H1 (cell line): ENCODE measurements at regions not wholly inside any gene's neighbourhood (a gene's known extent, or its start where the extent isn't known, plus 50 kb on each side); places are given as distances from the start of the nearest gene placed in this dataset.
A peak's percentile ranks its signal among the peaks of the same experiment; 100 is the strongest.

Source experiments
- CTCF ChIA-PET: fragments of 300-600 bp; sonication (Branson Sonifier 250); formaldehyde crosslinking; loops from one replicate; lab custom pipeline; 2021; ENCODE audit not compliant: partially characterized antibody; lab: Charles Lee
- POLR2A ChIA-PET: fragments of 300-600 bp; sonication (Branson Sonifier 250); formaldehyde crosslinking; loops from one replicate; lab custom pipeline; 2021; ENCODE audit warnings: inconsistent platforms; ENCODE audit not compliant: partially characterized antibody; lab: Charles Lee
- DNase-seq, 2 experiments: peaks; one replicate each; pipeline versions ENCODE4 v3.0.0 to v3.0.0-alpha.2; 2010 to 2022; ENCODE audit warnings: low spot score in 2 of 2, low read depth in 1 of 2, mixed read lengths in 1 of 2
- FAIRE-seq: peaks from 2 replicates; lab custom pipeline; 2011; peaks lifted over from hg19 to GRCh38; lab: Jason Lieb, UNC
- H2AFZ ChIP-seq: 2 replicates; pipeline ENCODE4 v1.8.1; 2012; ENCODE audit warnings: low read length, inconsistent platforms
- H2AK5ac ChIP-seq: 2 replicates; pipeline ENCODE4 v1.6.1; 2013; ENCODE audit warnings: low read depth, low read length
- H2BK120ac ChIP-seq: replicated peaks from 2 replicates; pipeline ENCODE3; 2013; ENCODE audit warnings: low read depth, low read length, inconsistent platforms
- H2BK12ac ChIP-seq: 2 replicates; pipeline ENCODE4 v1.6.1; 2013; ENCODE audit warnings: low read depth, low read length
- H2BK15ac ChIP-seq: 2 replicates; pipeline ENCODE4 v1.6.1; 2013; ENCODE audit warnings: low read length
- H2BK20ac ChIP-seq: 2 replicates; pipeline ENCODE4 v1.6.1; 2013; ENCODE audit warnings: low read length
- H2BK5ac ChIP-seq: 2 replicates; pipeline ENCODE4 v1.6.1; 2013; ENCODE audit warnings: low read depth, low read length
- H3K14ac ChIP-seq: 2 replicates; pipeline ENCODE4 v1.6.1; 2013; ENCODE audit warnings: inconsistent platforms; ENCODE audit not compliant: insufficient read length
- H3K18ac ChIP-seq: 2 replicates; pipeline ENCODE4 v1.6.1; 2013; ENCODE audit warnings: low read length; ENCODE audit errors: extremely low read depth
- H3K23ac ChIP-seq: 2 replicates; pipeline ENCODE4 v1.6.1; 2013; ENCODE audit warnings: inconsistent platforms; ENCODE audit not compliant: insufficient read length
- H3K23me2 ChIP-seq: 2 replicates; pipeline ENCODE4 v1.6.1; 2013; ENCODE audit warnings: low read depth, low read length
- H3K27ac ChIP-seq: 2 replicates; pipeline ENCODE4 v1.6.1; 2011; ENCODE audit warnings: low read depth, low read length, inconsistent platforms
- H3K27me3 ChIP-seq, 4 experiments: replicated peaks in 1 of 4; 1 replicate in 1 of 4; 2 replicates in 3 of 4; pipeline versions ENCODE4 v1.6.1 to v1.8.1; 2011 to 2013; ENCODE audit warnings: low read length in 3 of 4, mild to moderate bottlenecking in 3 of 4, inconsistent platforms in 2 of 4, mixed read lengths in 2 of 4, moderate library complexity in 1 of 4; ENCODE audit not compliant: control insufficient read depth in 3 of 4, insufficient read depth in 3 of 4; ENCODE audit errors: extremely low read depth in 1 of 4
- H3K36me3 ChIP-seq, 4 experiments: 2 replicates each; pipeline versions ENCODE4 v1.6.1 to v1.8.1; 2011 to 2013; ENCODE audit warnings: mild to moderate bottlenecking in 4 of 4, low read length in 3 of 4, moderate library complexity in 2 of 4, control low read depth in 1 of 4, inconsistent platforms in 1 of 4; ENCODE audit not compliant: insufficient read depth in 4 of 4, control insufficient read depth in 2 of 4
- H3K4ac ChIP-seq: replicated peaks from 2 replicates; pipeline ENCODE3; 2013; ENCODE audit warnings: low read length, low read depth, mixed read lengths, inconsistent platforms; ENCODE audit not compliant: insufficient read length
- H3K4me1 ChIP-seq, 4 experiments: replicated peaks in 1 of 4; 1 replicate in 1 of 4; 2 replicates in 3 of 4; pipeline versions ENCODE4 v1.6.1 to v1.8.1; 2011 to 2013; ENCODE audit warnings: low read length in 3 of 4, inconsistent platforms in 2 of 4, mixed read lengths in 1 of 4; ENCODE audit not compliant: insufficient read depth in 4 of 4, control insufficient read depth in 3 of 4
- H3K4me2 ChIP-seq, 2 experiments: 2 replicates each; pipeline versions ENCODE4 v1.6.1 to v1.8.1; 2011 to 2013; ENCODE audit warnings: low read depth in 2 of 2, low read length in 2 of 2, control low read depth in 1 of 2, inconsistent platforms in 1 of 2, mild to moderate bottlenecking in 1 of 2; ENCODE audit not compliant: insufficient read depth in 1 of 2
- H3K4me3 ChIP-seq, 4 experiments: fragments of 200-600, 300-600 bp in 1 of 4; sonication (generic), shearing (Covaris generic), sonication (Bioruptor Twin) in 1 of 4; 2 replicates each; pipeline versions ENCODE4 v1.5.1 to v1.8.1; 2011 to 2016; ENCODE audit warnings: low read length in 4 of 4, low read depth in 3 of 4, control low read depth in 2 of 4, inconsistent platforms in 2 of 4, mild to moderate bottlenecking in 2 of 4, mixed read lengths in 1 of 4, moderate library complexity in 1 of 4; ENCODE audit not compliant: insufficient read depth in 2 of 4; ENCODE audit errors: extremely low read depth in 1 of 4
- H3K56ac ChIP-seq: replicated peaks from 2 replicates; pipeline ENCODE3; 2013; ENCODE audit warnings: low read depth, mild to moderate bottlenecking, mixed read lengths, low read length, inconsistent platforms; ENCODE audit not compliant: insufficient read length
- H3K79me1 ChIP-seq: 2 replicates; pipeline ENCODE4 v1.6.1; 2013; ENCODE audit warnings: low read depth, low read length, control low read depth
- H3K79me2 ChIP-seq, 2 experiments: 2 replicates each; pipeline versions ENCODE4 v1.6.1 to v1.8.1; 2012 to 2013; ENCODE audit warnings: low read length in 2 of 2, mild to moderate bottlenecking in 2 of 2, inconsistent platforms in 1 of 2; ENCODE audit not compliant: insufficient read depth in 2 of 2, control insufficient read depth in 1 of 2
- H3K9ac ChIP-seq, 4 experiments: replicated peaks in 1 of 4; 1 replicate in 1 of 4; 2 replicates in 3 of 4; pipeline versions ENCODE4 v1.6.1 to v1.8.1; 2011 to 2013; ENCODE audit warnings: low read depth in 3 of 4, low read length in 3 of 4, control low read depth in 2 of 4, mild to moderate bottlenecking in 2 of 4, moderate library complexity in 2 of 4, inconsistent platforms in 1 of 4; ENCODE audit errors: extremely low read depth in 1 of 4
- H3K9me3 ChIP-seq, 2 experiments: 2 replicates each; pipeline versions ENCODE4 v1.6.1 to v1.8.1; 2012 to 2013; ENCODE audit warnings: mild to moderate bottlenecking in 2 of 2, moderate library complexity in 2 of 2, control low read depth in 1 of 2, inconsistent platforms in 1 of 2, low read depth in 1 of 2, low read length in 1 of 2, mixed read lengths in 1 of 2; ENCODE audit not compliant: insufficient read depth in 2 of 2
- H4K20me1 ChIP-seq, 2 experiments: replicated peaks in 1 of 2; 2 replicates each; pipeline versions ENCODE3 to v1.8.1; 2011 to 2013; ENCODE audit warnings: inconsistent platforms in 2 of 2, low read length in 2 of 2, mild to moderate bottlenecking in 1 of 2; ENCODE audit not compliant: insufficient read depth in 2 of 2, control insufficient read depth in 1 of 2
- H4K5ac ChIP-seq: 2 replicates; pipeline ENCODE4 v1.6.1; 2013; ENCODE audit warnings: low read length, low read depth, mixed read lengths, inconsistent platforms; ENCODE audit not compliant: insufficient read length
- H4K8ac ChIP-seq: 2 replicates; pipeline ENCODE4 v1.8.0; 2013; ENCODE audit warnings: mild to moderate bottlenecking, moderate library complexity, low read length, inconsistent platforms; ENCODE audit not compliant: insufficient read depth; ENCODE audit errors: extremely low read depth
- H4K91ac ChIP-seq: replicated peaks from 2 replicates; pipeline ENCODE3; 2013; ENCODE audit warnings: low read length, mixed read lengths, inconsistent platforms; ENCODE audit not compliant: insufficient read length
- CREB1 ChIP-seq: IDR thresholded peaks from 2 replicates; pipeline ENCODE4 v1.6.1; 2012; ENCODE audit warnings: inconsistent platforms
- E2F6 ChIP-seq: IDR thresholded peaks from 2 replicates; pipeline ENCODE4 v1.6.1; 2012; ENCODE audit warnings: inconsistent platforms
- MAX ChIP-seq: IDR thresholded peaks from 2 replicates; pipeline ENCODE4 v1.6.1; 2012; ENCODE audit warnings: inconsistent platforms
- POLR2A ChIP-seq, 2 experiments: IDR thresholded peaks; 1 replicate in 1 of 2; 2 replicates in 1 of 2; pipeline ENCODE4 v1.6.1; 2011; ENCODE audit warnings: low read depth in 2 of 2, low read length in 2 of 2, mild to moderate bottlenecking in 2 of 2; ENCODE audit errors: control extremely low read depth in 1 of 2
- RXRA ChIP-seq: IDR thresholded peaks from 2 replicates; pipeline ENCODE4 v1.6.1; 2011; ENCODE audit warnings: low read depth, mild to moderate bottlenecking, low read length, moderate library complexity; ENCODE audit not compliant: insufficient read depth
- SIX5 ChIP-seq: IDR thresholded peaks from 2 replicates; pipeline ENCODE4 v1.6.1; 2011; ENCODE audit warnings: mild to moderate bottlenecking, low read depth, low read length
- TEAD4 ChIP-seq: IDR thresholded peaks from 2 replicates; pipeline ENCODE4 v1.6.1; 2012; ENCODE audit warnings: low read depth, low read length, inconsistent platforms, mixed read lengths
- WGBS, 2 experiments: shearing (Covaris generic) in 1 of 2; methylation state at CpG; one replicate each; pipeline versions ENCODE4 v1.1.6 to v1.1.7; 2013 to 2015; ENCODE audit warnings: low lambda C conversion rate in 2 of 2, mixed read lengths in 2 of 2, inconsistent platforms in 1 of 2, low coverage in 1 of 2, missing lambda C conversion rate in 1 of 2; ENCODE audit not compliant: insufficient replicate concordance in 2 of 2, insufficient coverage in 1 of 2, insufficient read length in 1 of 2; ENCODE audit errors: extremely low coverage in 1 of 2, missing lambda C conversion rate in 1 of 2; 5-methylcytosine and 5-hydroxymethylcytosine counted together

GRCh38 chr16:49194537-49195236 lies 87.0 kb downstream of the CBLN1 start:
- H2BK120ac ChIP-seq = no peak overlapping the region
- no peak for DNase-seq
- no peak overlapping the region for H3K23ac ChIP-seq
- H4K8ac ChIP-seq = no peak overlapping the region
- no peak overlapping the region for H2BK12ac ChIP-seq
- no peak overlapping the region for H3K56ac ChIP-seq
- H4K91ac ChIP-seq = no peak overlapping the region
- H3K9ac ChIP-seq = no peak overlapping the region
- no peak overlapping the region for H3K18ac ChIP-seq
- H2AK5ac ChIP-seq = no peak overlapping the region
- H3K4ac ChIP-seq = no peak overlapping the region
- no peak overlapping the region for H2BK5ac ChIP-seq
- no peak overlapping the region for H2BK20ac ChIP-seq
- TF ChIP-seq POLR2A (IDR thresholded peaks at IDR 0.05; ENCODE audit: control extremely low read depth in 1 of 2, low read depth in 2 of 2, low read length in 2 of 2) (no peak), E2F6 (peak; percentile 21; the same call in 1 of the 2 replicates), SIX5 (no peak), RXRA (no peak), TEAD4 (no peak), CREB1 (no peak), MAX (peak; percentile 52)
- H3K79me2 ChIP-seq = no peaks in the 10 kb centered on the region
- FAIRE-seq = no peak
- no peak overlapping the region for H3K27ac ChIP-seq
- no peaks in the 10 kb centered on the region for H3K79me1 ChIP-seq
- no peaks in the 10 kb centered on the region for H3K4me1 ChIP-seq
- H3K36me3 ChIP-seq = no peaks in the 10 kb centered on the region
- no peak overlapping the region for H4K5ac ChIP-seq
- no peak overlapping the region for H2BK15ac ChIP-seq
- H3K14ac ChIP-seq = no peak overlapping the region
- no peaks in the 10 kb centered on the region for H3K23me2 ChIP-seq
- WGBS, 2 experiments = 82% methylated on average over 16 of the region's 16 CpGs; no CpG with 5 or more reads in 1 of the 2 experiments
- no peaks in the 10 kb centered on the region for H3K27me3 ChIP-seq
- H2AFZ ChIP-seq = no peak overlapping the region
- ChIA-PET CTCF (interaction anchor here (1.5 kb wide), 2 partner anchors 11 to 155 kb away, joined by 5 read pairs; no protein-coding TSS in a partner anchor), POLR2A (no interaction called here)
- H3K9me3 ChIP-seq = no peaks in the 10 kb centered on the region
- H4K20me1 ChIP-seq = no peaks in the 10 kb centered on the region
- H3K4me3 ChIP-seq = no peak overlapping the region
- H3K4me2 ChIP-seq = no peak overlapping the region
